Skin epidermis (tissue), 12 donors: ENCODE measurements at regions not wholly inside any gene's neighbourhood (a gene's known extent, or its start where the extent isn't known, plus 50 kb on each side); places are given as distances from the start of the nearest gene placed in this dataset.

ENCODE experiments used
- H3K27ac ChIP-seq, 21 experiments: fragments of 200-600 bp; sonication (generic) in 11 of 21; one replicate each; pipeline ENCODE4 v1.5.0; 2020; ENCODE audit warnings: mild to moderate bottlenecking in 3 of 21, inconsistent platforms in 2 of 21, moderate library complexity in 2 of 21
- H3K4me3 ChIP-seq, 7 experiments: fragments of 200-600 bp; sonication (generic) in 2 of 7; one replicate each; pipeline ENCODE4 v1.5.0; 2020; ENCODE audit warnings: inconsistent platforms in 2 of 7, mild to moderate bottlenecking in 2 of 7, moderate library complexity in 1 of 7

DNA sequence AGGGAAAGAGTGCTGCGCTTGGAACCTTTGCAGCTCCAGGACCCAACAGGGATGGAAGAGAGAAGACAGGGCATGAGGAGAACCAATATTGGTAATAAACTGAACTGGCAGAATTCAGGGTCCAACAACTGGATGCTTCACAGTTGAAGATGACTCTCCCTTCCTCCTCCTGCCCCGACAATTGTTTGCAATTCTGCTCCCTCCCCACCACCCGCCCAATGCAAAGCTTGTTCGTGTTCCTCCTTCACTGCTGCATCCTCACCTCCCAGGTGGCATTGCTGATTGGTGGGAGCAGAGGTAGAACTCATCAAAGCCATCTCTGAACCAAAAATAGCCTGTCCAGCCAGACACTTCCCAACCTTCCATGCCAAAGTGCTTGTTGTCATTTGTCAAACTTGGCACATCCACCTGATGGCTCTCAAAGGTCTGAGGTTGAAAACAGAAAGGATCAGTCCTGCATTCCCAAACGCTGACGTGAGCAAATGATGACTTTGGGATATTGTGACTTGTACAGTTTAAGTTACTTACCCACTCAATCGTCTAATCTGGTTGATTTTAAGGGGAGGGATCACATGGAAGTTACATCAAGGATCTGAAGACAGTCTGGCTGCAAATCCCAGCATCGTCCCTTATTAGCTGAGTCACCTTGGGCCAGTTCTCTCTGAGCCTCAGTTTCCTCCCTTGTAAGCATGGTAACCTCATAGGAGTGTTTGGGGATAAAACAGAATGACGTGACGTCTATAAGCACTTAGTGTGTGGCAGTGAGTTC lies 242.6 kb upstream of the CRY1 start:
- Histone ChIP-seq H3K4me3 (no peak overlapping the region), H3K27ac (no peak overlapping the region)

DNA sequence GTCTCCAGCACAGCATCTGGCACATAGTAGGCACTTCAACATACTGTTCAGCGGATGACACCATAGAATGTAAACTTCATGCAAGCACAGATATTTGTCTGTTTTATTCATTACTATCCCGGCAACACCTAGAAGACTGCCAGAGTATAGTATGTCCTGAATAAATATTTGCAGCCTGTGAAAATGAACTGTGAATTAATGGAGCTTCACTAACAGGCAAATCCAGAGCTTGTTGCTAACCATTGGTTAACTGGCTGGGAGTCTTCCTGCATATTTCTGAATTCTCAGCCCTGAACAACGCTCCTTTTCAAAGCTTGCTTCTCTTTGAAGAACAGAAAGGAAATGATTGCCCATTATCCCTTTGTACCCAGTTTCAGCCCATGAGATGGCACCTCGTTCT lies 243.3 kb upstream of the CRY1 start:
- H3K4me3 ChIP-seq = no peak overlapping the region
- no peak overlapping the region for H3K27ac ChIP-seq

DNA sequence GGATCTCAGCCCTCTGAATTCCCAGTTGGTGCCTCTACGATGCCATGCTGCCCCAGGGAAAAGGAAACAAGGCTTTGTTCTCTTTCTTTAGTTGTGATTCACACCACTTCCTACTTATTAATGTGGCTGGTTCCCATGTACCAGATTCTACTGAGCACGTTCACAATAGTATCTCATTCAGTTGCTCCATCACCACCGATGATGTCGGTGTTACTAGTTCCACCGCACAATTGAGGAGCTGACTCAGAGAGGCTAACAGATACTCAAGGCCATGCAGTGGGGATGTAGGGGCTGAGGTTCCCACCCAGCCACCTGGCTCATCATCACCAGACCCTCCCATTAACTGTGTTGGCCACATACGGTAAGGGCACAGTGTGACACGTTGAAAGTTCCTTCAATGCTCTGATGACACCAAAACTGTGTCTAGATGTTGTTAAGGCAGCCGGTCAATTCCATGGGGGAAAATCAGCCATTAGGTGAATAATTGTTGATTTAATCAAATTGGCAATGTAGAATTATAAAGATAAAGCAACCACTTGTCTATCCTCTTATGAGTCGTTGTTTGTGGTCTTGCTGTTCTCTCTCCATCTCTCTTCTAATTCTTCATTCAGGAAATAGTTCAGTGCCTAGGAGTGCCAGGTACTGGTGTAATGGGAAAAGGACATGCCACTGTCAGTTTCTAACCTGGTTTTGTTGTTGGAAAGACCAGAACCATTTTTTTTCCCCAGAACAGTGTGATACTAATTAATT lies 244.2 kb upstream of the CRY1 start:
- no peak overlapping the region for H3K4me3 ChIP-seq
- no peak overlapping the region for H3K27ac ChIP-seq

DNA sequence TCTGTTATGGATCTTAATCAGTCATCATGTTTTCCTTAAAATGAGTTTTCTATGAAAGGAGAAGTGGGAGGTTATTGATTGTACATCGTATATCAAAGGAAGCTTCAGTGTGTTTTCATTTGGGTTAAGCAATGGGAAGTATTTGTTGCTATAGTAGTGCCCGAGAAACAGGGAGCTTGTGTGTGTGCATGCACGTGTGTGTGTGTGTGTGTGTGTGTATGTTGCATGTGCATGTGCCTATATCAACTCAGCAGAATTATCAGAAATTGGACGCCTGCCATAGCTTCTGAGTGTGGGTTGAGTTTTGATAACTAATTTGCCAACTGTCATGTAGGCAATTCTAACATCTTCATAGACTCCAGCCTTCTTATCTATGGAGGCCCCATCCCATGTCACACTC lies 246.1 kb upstream of the CRY1 start:
- no peak overlapping the region for H3K4me3 ChIP-seq

DNA sequence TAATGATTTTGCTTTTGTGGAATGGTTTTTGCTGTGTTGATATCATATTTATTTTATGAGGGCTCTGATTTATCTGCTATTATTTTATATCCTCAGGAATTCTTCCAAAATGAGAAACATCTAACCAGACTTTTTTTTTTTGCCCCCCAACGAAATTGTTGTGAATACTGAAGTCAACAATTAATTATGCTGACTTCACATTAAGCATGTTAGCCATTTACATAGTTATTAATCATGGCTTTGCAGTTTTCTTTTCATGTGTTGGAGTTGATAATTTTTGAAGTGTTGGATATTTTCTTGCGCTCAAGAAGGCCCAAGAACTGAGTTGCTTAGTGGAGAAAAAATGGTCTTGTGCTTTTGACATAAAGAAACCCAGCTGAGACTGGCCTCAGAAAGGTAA lies 246.6 kb upstream of the CRY1 start:
- no peak overlapping the region for H3K4me3 ChIP-seq

More for the DNA sequence above, 246.1 kb upstream of the CRY1 start:
- H3K27ac ChIP-seq = no peak overlapping the region

DNA sequence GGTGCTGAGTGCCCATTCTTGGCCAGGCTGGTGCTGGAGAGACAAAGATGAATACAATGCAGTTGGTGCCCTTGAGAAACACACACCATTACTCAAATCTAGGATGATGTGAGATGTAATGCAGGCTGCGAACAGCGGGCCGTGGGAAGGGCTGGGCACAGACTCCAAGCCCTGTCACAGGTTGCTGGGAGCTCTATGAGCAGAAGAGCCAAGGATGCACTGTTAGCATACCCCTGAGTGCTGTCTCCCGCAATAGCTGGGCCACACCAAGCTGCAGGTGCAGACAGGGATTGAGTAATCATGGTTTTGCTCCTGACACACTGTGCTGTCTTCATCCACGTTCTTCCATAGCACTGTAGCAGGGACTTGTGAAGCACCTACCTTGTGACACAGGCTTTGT lies 247.5 kb upstream of the CRY1 start:
- Histone ChIP-seq H3K27ac (no peak overlapping the region), H3K4me3 (no peak overlapping the region)

More for the DNA sequence above, 246.6 kb upstream of the CRY1 start:
- no peak overlapping the region for H3K27ac ChIP-seq

DNA sequence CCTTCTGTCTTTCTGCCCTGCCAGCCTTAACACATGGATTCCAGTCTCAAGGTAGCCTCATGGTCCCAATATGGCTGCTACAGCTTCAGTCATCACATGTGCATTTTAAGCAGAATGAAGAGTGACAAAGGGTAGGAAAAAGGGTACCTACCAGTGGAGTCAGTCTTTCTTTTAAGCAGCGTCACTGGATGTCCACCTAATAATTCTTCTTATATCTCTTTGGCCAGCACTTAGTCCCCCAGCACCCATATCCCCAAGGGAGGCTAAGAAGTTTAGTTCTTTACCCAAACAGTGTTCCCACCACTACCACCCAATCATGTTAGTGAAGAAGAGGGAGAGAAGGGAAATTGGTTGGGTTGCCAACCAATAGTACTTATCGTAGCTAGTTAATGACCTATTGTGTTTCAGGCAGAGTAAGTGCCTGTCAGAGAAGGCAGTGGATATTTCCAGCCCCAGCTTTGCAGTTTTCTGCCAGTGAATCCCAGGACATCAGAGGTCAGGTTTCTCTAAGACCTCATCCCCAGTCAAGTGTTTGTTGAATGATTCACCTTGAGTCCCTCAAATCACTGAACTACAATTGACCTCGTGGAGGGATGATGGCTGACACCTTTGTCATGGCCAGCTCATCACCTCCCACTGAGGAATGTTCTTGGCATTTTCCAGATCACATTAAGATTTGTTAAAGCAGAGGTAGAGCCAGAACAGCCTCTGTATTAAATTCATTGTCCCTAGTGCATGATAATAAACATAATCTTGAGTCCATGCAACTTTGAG lies 250.9 kb upstream of the CRY1 start:
- no peak overlapping the region for H3K27ac ChIP-seq
- no peak overlapping the region for H3K4me3 ChIP-seq

DNA sequence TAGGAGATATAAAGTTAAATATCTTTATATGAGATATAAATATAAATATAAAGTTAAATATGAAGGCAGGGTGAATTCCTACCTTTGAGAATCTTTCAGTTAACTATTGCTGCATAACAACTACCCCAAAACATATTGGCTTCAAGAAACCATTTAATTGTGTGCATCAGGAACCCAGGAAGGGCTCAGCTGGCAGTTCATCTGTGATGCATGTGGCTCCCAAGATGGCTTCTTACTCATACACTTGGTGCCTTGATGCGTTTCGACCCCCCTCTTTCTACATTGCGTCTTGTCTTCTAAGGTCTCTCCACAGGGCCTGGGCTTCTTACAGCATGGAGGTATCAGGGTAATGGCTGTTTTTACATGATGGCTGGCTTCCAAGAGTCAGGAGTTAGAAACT lies 253.9 kb upstream of the CRY1 start:
- Histone ChIP-seq H3K27ac (no peak overlapping the region), H3K4me3 (no peak overlapping the region)

DNA sequence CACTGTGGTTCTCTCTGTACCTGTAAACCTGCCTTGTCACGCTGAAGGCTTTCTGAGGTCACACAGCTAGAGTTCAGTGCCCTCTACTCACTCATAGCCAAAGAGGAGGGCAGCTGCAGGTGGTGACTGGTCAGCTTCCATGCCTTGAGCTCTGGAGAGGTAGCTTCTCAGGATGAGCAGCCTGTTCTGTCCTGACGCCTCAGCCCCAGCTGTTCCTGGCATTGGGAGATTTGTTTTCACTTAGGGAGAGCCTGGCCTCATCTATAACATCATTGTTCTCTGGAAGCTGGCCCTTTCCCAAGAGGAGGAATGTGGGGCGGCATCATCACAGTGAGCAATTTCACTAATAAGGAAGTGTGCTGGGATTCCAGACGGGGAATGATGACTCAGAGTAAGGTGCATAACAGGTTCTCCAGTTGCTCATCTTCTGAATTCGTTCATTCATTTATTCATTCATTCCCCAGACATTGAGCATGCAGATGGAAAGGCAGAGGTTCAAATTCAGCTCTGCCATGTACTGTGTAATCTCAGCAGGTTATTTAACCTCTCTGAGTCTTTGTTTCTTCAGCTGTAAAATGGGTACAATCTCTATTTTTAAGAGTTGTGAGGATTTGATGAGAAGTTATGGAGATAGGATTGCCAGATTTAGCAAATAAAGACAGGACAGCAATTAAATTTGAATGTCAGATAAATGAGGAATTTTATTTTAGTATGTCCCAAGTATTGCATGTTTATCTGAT lies 255.8 kb upstream of the CRY1 start:
- H3K4me3 ChIP-seq = no peak overlapping the region
- H3K27ac ChIP-seq = peak overlapping the region in 12 of 21 experiments; percentile 8 to 62 (median 40)

DNA sequence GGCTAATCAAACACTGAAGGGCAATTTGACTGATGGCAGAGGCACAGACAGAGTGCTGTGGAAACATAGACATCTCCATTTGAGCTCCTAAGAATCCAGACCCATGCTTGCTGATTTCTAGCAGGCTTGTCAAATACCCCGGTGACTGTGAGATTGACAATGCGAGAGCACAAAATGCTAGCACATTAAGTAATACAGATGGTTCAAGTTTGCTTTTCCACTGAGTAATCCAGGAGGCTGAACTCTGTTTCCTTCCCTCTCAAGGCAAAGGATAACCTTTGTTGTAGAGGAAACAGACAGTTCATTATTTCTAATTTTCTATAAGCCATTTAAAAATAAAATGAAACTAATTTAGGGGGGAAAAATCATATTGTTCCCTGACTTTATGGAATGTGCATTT lies 256.5 kb upstream of the CRY1 start:
- H3K4me3 ChIP-seq = no peak overlapping the region
- peak overlapping the region in 1 of 21 experiments; percentile 62 for H3K27ac ChIP-seq

DNA sequence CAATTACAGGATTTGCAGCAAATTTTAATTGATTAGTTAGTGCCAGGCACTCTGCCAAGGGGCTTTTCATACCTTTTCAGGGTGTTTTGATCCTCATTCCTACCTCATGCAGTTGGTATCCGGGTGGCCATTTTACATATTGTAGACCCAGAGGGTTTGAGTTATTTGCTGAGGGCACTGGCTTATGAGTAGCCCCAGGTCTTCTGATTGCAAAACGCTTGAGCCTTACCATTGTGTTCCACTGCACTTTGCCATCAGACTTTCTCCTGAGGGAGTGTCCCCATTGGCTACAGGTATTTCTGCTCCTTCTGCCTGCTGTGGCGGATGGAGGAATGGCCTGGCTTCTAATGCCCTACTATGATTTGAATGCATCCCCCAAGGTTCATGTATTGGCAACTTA lies 257.8 kb upstream of the CRY1 start:
- Histone ChIP-seq H3K27ac (no peak overlapping the region), H3K4me3 (no peak overlapping the region)

DNA sequence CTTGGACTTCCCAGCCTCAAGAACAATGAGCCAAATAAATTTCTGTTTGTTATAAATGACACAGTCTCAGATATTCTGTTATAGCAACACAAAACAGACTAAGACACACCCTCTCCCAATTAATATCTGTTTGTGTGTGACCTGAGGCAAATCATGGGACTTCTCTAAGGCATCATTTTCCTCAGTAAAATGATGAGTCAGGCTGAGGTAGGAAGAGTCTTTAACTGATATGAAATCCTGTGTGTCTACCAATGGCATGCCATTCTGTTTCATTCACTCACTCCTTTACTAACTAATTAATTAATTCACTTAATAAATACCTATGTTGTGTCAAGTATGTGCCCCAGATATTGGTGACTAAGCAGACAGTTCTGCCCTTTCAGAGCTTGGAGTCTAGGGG lies 258.4 kb upstream of the CRY1 start:
- no peak overlapping the region for H3K4me3 ChIP-seq
- no peak overlapping the region for H3K27ac ChIP-seq

DNA sequence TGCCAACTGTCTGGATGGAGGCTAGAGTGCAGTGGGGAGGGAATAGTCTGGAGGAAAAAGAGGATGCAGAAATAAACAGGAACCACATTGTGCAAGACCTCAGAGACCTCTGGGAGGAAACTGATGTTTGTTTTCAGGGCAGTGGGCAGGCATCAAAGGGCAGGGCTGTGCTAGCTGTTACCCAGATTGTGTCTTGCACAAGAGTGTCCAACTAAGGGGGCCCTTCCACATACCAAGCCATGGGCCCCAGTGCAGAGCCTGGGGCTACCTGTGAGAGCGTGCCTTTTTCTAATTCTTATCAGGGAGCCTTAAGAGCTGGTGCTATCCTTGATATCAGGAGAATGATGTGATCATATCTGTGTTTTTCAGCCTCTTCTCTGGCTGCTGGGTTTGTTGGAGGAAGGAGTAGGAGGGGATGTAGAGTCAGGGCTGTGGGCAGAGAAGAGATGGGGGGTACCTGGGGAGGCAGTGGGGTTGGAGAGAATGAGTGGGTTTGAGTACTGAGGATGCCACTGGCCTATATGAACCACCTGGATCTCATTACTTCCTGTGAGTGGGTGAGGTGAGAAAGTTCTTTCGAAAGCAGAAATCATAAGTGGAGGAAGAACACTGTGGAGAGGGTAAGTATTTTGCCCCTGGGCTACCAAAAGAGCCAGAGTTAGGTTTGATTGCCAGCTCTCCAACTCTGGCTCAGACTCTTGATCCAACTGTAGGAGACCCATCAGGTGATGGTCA lies 259.2 kb upstream of the CRY1 start:
- Histone ChIP-seq H3K27ac (no peak overlapping the region), H3K4me3 (no peak overlapping the region)

DNA sequence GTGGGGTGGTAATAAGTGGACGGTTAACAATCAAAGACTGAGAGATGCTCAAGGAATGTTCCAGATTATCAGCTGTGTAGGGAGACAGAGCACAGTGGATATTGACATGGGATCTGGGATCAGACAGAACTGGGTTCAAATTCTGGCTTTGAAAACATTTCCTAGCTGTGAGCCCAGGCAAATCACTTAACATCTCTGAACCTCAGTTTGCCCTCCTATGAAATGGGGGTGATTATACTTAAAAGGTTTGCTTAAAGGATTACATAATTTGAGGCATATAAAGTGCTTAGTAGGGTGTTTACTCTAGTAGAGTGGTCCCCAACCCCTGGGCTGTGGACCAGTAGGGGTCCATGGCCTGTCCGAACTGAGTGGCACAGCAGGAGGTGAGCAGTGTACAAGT lies 260.0 kb upstream of the CRY1 start:
- H3K27ac ChIP-seq = no peak overlapping the region

DNA sequence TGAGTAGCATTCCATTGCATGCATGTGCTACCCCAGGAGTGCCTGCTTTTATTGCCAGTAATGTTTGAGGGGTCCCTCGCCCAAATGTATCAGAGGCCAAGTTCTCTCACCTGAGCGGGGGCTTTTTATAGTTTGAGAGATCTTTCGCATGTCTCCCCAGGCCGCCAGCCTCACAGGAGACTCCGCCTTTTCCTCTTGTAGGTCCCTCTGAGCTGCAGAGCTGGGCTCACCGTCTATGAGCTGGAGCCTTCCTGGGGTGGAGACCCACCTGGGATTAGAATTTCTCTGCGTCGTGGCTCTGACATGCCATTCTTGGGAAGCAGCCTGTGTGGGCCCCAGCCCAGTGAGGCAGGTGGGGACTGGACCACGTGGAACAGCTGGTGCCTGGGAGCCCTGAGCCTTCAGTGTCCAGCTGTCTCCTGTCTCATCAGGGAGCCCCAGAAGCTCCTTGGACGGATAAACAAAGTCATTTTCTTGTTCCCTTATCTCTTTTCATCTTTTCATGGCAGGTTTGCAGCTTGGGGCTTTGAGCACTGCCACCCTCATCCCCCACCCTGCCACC lies 261.7 kb upstream of the CRY1 start:
- no peak overlapping the region for H3K4me3 ChIP-seq

More for the DNA sequence above, 260.0 kb upstream of the CRY1 start:
- no peak overlapping the region for H3K4me3 ChIP-seq

DNA sequence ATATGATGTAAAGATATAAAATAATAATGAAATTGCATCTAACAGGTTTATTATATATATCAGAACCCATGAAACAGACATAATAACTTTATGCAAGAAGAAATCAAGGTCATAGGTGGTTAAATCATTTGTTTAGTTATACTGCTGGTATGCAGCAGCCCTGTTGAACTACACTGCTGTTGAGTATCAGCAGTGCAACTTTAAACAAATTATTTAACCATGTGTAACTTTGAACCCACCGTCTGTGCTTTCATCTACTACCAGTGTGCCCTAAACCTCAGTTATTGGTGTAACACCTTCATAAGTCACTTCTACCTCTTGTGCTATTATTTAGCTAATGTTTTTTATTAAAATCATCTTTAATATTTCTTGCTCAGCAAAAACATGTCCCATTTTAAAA lies 262.3 kb upstream of the CRY1 start:
- Histone ChIP-seq H3K4me3 (no peak overlapping the region), H3K27ac (no peak overlapping the region)

More for the DNA sequence above, 261.7 kb upstream of the CRY1 start:
- no peak overlapping the region for H3K27ac ChIP-seq

DNA sequence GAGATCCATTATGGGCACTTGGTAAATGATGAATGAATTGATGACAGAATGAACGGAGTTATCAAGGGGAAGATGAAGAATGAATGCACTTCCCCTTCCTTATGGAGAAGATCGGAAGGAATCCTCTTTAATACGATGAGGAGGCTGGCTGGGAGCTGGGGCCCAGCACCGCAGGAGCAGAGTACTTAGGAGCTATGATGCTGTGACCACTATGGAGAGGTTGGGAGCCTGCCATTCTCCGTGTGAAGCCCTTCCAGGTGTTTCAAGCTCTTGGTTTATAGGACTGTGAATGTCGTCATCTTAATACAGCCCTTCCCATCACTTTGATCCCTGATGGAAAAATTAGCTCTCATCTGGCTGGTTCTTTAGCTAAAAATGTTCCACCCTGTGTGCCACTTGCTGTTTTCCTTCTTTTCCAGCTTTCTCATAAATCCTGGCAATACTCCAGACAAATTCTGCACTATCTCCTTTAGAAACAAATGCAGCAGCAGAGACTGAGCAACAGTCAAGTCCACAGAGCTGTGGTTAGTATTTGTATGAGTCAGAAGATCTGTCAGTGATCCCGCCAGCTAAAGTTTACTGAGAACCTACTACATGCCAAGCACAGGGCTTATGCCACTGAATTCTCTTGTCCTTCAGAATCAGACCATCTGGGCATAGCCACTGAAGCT lies 263.1 kb upstream of the CRY1 start:
- H3K27ac ChIP-seq = no peak overlapping the region
- no peak overlapping the region for H3K4me3 ChIP-seq

DNA sequence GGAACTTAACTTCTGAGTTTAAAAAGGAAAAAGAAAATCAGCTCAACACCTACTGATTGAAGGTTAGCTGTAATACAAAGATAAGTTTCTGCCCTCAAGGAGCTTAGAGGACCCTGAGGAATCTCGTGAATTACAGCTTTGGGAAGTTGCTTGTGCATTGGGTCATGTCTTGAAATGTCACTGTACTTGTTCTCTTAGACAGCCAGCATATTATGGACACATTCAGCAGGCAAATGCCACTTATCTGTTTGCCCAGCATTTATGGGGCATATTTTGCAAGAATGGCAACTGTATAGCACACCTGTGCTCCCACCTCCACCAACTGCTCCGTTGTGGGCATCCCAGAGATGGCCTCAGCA lies 263.6 kb upstream of the CRY1 start:
- no peak overlapping the region for H3K27ac ChIP-seq
- H3K4me3 ChIP-seq = no peak overlapping the region

DNA sequence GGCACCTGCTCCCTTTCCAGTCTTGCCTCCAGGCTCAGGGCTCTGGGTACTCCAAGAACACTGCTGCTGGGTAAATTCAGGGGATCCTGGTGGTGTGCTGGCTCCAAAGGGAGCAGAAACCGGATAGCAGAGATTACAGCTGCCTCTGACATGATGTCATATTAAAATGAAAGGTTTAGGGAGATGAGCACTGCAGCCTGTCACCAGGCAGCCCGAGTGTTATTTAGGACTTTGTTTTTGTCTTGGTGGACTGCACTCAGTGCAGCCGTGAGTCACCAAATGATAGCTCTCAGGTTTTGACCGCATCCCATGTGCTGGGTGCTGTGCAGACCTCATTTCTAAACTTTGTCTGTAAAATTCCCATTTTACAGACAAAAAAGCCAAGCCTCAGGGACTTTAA lies 266.0 kb upstream of the CRY1 start:
- Histone ChIP-seq H3K4me3 (no peak overlapping the region), H3K27ac (no peak overlapping the region)
